OCI-LY1 (cell line): ENCODE measurements at regions not wholly inside any gene's neighbourhood (a gene's known extent, or its start where the extent isn't known, plus 50 kb on each side); places are given as distances from the start of the nearest gene placed in this dataset.

Source experiments
- CTCF ChIP-seq: fragments of 200-600 bp; sonication (generic), shearing (Covaris generic); IDR thresholded peaks from 2 replicates; pipeline ENCODE4 v1.5.1; 2017; ENCODE audit warnings: mild to moderate bottlenecking, antibody characterized with exemption, low read length, moderate library complexity, mixed read lengths
- EZH2 ChIP-seq: fragments of 200-600 bp; sonication (generic), shearing (Covaris generic); IDR thresholded peaks from 2 replicates; pipeline ENCODE4 v1.8.0; 2017; ENCODE audit warnings: borderline replicate concordance, mixed run types, mild to moderate bottlenecking, antibody characterized with exemption, low read length, moderate library complexity, mixed read lengths

GRCh38 chr11:42819126-42819525 lies 492.7 kb upstream of the API5 start:
- TF ChIP-seq EZH2 = no peak
- TF ChIP-seq CTCF = no peak
